IMR-90 (cell line): ENCODE measurements at regions not wholly inside any gene's neighbourhood (a gene's known extent, or its start where the extent isn't known, plus 50 kb on each side); places are given as distances from the start of the nearest gene placed in this dataset.

Experiments used
- CEBPB ChIP-seq: IDR thresholded peaks from 2 replicates; pipeline ENCODE4 v1.6.1; 2012; ENCODE audit warnings: low read depth, low read length, improper control_type of control experiment
- POLR2A ChIP-seq: IDR thresholded peaks from 2 replicates; pipeline ENCODE4 v1.6.1; 2012; ENCODE audit warnings: mild to moderate bottlenecking, low read depth, low read length
- TF ChIP-seq, protein P1 (sequence below): conservative IDR thresholded peaks from 2 replicates; pipeline ENCODE4 v1.5.1; 2012; ENCODE audit warnings: mild to moderate bottlenecking, low read depth, low read length, improper control_type of control experiment
- TF ChIP-seq, protein P2 (sequence below): fragments of 150-350 bp; IDR thresholded peaks from 2 replicates; pipeline ENCODE4 v1.6.1; 2016; ENCODE audit warnings: low read depth, mild to moderate bottlenecking, low read length, moderate library complexity, borderline replicate concordance

DNA sequence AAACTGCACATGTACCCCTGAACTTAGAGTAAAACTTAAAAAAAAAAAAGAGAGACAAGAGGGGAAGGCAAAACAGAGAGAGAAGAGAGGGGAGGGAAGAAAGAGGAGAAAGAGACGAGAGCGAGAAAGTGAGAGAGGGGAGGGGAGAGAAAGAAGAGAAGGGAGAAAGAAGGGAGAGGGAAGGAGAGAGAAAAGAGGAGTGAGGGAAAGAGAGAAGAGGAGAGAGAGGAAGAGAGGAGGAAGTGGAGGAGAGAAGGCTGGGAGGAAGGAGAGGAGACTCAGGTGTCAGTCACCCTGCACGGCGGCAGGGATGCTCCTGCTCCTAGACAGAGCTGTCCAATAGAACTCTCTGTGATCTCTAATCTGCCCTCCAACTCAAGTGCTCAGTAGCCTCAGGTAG, 248.3 kb downstream of the MIAT start:
- TF ChIP-seq, protein P1, sequence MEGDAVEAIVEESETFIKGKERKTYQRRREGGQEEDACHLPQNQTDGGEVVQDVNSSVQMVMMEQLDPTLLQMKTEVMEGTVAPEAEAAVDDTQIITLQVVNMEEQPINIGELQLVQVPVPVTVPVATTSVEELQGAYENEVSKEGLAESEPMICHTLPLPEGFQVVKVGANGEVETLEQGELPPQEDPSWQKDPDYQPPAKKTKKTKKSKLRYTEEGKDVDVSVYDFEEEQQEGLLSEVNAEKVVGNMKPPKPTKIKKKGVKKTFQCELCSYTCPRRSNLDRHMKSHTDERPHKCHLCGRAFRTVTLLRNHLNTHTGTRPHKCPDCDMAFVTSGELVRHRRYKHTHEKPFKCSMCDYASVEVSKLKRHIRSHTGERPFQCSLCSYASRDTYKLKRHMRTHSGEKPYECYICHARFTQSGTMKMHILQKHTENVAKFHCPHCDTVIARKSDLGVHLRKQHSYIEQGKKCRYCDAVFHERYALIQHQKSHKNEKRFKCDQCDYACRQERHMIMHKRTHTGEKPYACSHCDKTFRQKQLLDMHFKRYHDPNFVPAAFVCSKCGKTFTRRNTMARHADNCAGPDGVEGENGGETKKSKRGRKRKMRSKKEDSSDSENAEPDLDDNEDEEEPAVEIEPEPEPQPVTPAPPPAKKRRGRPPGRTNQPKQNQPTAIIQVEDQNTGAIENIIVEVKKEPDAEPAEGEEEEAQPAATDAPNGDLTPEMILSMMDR: no peak
- TF ChIP-seq CEBPB: no peak
- TF ChIP-seq POLR2A: no peak
- TF ChIP-seq, protein P2, sequence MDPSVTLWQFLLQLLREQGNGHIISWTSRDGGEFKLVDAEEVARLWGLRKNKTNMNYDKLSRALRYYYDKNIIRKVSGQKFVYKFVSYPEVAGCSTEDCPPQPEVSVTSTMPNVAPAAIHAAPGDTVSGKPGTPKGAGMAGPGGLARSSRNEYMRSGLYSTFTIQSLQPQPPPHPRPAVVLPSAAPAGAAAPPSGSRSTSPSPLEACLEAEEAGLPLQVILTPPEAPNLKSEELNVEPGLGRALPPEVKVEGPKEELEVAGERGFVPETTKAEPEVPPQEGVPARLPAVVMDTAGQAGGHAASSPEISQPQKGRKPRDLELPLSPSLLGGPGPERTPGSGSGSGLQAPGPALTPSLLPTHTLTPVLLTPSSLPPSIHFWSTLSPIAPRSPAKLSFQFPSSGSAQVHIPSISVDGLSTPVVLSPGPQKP: no peak
